Gastroesophageal sphincter (tissue), 4 donors: ENCODE measurements at regions not wholly inside any gene's neighbourhood (a gene's known extent, or its start where the extent isn't known, plus 50 kb on each side); places are given as distances from the start of the nearest gene placed in this dataset.

Experiments
- ATAC-seq: fragments of 150-250 bp; one replicate; pipeline ENCODE4 v1.9.1; 2016; ENCODE audit warnings: mild to moderate bottlenecking, moderate library complexity
- H3K27ac ChIP-seq, 4 donors: fragments of 200-600 bp; sonication (generic) in 3 of 4; 1 replicate in 3 of 4; 2 replicates in 1 of 4; pipeline ENCODE4 v1.5.1; 2016 to 2019
- H3K27me3 ChIP-seq: fragments of 200-600 bp; sonication (generic); one replicate; pipeline ENCODE4 v1.5.1; 2019
- H3K36me3 ChIP-seq, 2 donors: fragments of 200-600 bp; sonication (generic); one replicate each; pipeline ENCODE4 v1.5.1; 2019; ENCODE audit warnings: control low read depth in 1 of 2
- H3K4me1 ChIP-seq, 3 donors: fragments of 200-600 bp; sonication (generic); 1 replicate in 2 of 3; 2 replicates in 1 of 3; pipeline ENCODE4 v1.5.1; 2016 to 2019; ENCODE audit warnings: control low read depth in 2 of 3
- H3K4me3 ChIP-seq, 2 donors: fragments of 200-600 bp; sonication (generic); one replicate each; pipeline ENCODE4 v1.5.1; 2019; ENCODE audit warnings: mild to moderate bottlenecking in 1 of 2, moderate library complexity in 1 of 2
- H3K9me3 ChIP-seq, 3 donors: fragments of 200-600 bp; sonication (generic); one replicate each; pipeline ENCODE4 v1.5.1; 2017 to 2019; ENCODE audit warnings: control low read depth in 2 of 3
- EP300 ChIP-seq: sonication (generic); formaldehyde crosslinking; IDR thresholded peaks from one replicate; pipeline ENCODE4 v1.6.1; 2017; ENCODE audit warnings: antibody characterized with exemption, mild to moderate bottlenecking
- POLR2A ChIP-seq, 2 donors: fragments of 450-650 bp; IDR thresholded peaks; one replicate each; pipeline ENCODE4 v1.6.1; 2017; ENCODE audit warnings: antibody characterized with exemption in 2 of 2, mild to moderate bottlenecking in 2 of 2, moderate library complexity in 1 of 2
- POLR2AphosphoS5 ChIP-seq: sonication (generic); formaldehyde crosslinking; IDR thresholded peaks from one replicate; pipeline ENCODE4 v1.6.1; 2017; ENCODE audit warnings: antibody characterized with exemption
- WGBS, 2 donors: methylation state at CpG; one replicate each; pipeline ENCODE4 v1.1.5; 2018; ENCODE audit warnings: low coverage in 1 of 2; 5-methylcytosine and 5-hydroxymethylcytosine counted together
- TF ChIP-seq, protein P1 (sequence below), 4 experiments: fragments of 200-600 bp in 2 of 4; fragments of 450-650 bp in 2 of 4; sonication (generic) in 1 of 4; IDR thresholded peaks; one replicate each; pipeline ENCODE4 v1.5.1; 2017 to 2019; ENCODE audit warnings: antibody characterized with exemption in 4 of 4, mild to moderate bottlenecking in 2 of 4, moderate library complexity in 2 of 4

DNA sequence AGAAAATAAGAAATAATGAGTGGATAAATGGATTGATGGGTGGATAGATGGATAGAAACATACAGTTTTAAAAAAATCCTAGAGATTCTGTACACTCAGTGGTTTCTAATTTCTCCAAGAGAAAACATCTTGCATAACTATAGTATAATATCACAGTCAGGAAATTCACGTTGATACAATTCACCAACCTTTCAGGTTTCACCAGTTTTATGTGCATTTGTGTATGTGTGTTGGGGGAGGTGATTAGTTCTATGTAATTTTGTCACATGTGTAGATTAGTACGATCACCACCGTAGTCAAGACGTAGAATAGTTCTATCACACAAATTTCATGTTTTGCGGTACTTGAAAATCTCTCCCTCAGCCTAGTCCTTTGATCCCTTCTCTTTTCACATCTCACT lies 288.2 kb upstream of the LRATD1 start:
- Histone ChIP-seq H3K4me1 (no peaks in the 10 kb centered on the region), H3K27me3 (no peaks in the 10 kb centered on the region), H3K27ac (no peak overlapping the region), H3K4me3 (no peak overlapping the region), H3K36me3 (no peaks in the 10 kb centered on the region), H3K9me3 (peaks cover 0 to 8% (median 0%) of the 10 kb centered on the region in 3 donors)
- ATAC-seq = no peak
- WGBS, 2 donors = 90 to 96% methylated on average over 5 of the region's 5 CpGs
- TF ChIP-seq POLR2AphosphoS5 = no peak
- TF ChIP-seq, protein P1, sequence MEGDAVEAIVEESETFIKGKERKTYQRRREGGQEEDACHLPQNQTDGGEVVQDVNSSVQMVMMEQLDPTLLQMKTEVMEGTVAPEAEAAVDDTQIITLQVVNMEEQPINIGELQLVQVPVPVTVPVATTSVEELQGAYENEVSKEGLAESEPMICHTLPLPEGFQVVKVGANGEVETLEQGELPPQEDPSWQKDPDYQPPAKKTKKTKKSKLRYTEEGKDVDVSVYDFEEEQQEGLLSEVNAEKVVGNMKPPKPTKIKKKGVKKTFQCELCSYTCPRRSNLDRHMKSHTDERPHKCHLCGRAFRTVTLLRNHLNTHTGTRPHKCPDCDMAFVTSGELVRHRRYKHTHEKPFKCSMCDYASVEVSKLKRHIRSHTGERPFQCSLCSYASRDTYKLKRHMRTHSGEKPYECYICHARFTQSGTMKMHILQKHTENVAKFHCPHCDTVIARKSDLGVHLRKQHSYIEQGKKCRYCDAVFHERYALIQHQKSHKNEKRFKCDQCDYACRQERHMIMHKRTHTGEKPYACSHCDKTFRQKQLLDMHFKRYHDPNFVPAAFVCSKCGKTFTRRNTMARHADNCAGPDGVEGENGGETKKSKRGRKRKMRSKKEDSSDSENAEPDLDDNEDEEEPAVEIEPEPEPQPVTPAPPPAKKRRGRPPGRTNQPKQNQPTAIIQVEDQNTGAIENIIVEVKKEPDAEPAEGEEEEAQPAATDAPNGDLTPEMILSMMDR (IDR thresholded peaks at IDR 0.05) = no peak

DNA sequence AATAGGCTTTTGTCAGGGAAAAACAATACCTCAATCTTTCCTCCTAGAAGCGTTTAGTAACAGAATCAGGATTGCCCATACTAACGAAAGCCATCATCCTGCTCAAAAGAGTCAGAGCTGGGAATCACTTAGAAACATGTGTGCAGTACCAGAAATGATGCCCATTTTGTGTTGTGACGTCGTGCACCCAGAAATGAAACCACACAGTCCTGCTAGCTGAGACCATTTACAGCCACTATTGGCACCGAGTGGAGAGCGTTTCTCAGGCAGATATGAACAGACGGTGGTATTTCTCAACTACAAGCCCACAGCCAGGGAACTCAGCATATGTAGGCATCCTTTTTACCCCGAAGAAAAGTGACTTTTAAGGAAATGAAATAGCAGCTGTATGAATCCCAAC lies 284.3 kb upstream of the LRATD1 start:
- H3K9me3 ChIP-seq = no peaks in the 10 kb centered on the region
- no peaks in the 10 kb centered on the region for H3K36me3 ChIP-seq
- TF ChIP-seq POLR2AphosphoS5 (no peak), EP300 (no peak), POLR2A (IDR thresholded peaks at IDR 0.05) (no peak)
- TF ChIP-seq, protein P1 (IDR thresholded peaks at IDR 0.05) = no peak
- H3K4me3 ChIP-seq = no peak overlapping the region
- no peaks in the 10 kb centered on the region for H3K27me3 ChIP-seq
- 72% methylated on average over 2 to 8 of the region's 8 CpGs for WGBS, 2 donors
- no peak overlapping the region for H3K27ac ChIP-seq
- no peak for ATAC-seq
- no peaks in the 10 kb centered on the region for H3K4me1 ChIP-seq

DNA sequence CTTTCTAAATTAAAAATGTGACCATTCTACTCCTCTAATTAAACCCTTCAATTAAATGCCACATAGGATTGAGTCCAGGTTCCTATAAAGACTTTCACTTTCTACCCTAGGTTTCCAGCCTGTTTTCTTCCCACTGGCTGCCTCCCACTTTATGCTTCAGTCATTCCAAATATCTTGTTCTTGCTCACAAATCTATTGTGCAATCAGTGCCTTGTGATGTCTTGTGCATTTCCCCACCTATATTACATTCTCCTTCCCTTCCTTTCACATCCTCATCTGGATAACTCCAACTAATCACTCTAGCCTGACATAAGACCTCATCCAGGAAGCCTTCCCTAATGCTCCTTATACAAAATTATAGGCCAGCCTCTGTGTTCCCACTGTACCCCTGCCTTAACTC lies 281.7 kb upstream of the LRATD1 start:
- TF ChIP-seq POLR2AphosphoS5 (no peak), EP300 (no peak), POLR2A (IDR thresholded peaks at IDR 0.05) (no peak)
- TF ChIP-seq, protein P1 (IDR thresholded peaks at IDR 0.05) = no peak
- ATAC-seq = no peak

DNA sequence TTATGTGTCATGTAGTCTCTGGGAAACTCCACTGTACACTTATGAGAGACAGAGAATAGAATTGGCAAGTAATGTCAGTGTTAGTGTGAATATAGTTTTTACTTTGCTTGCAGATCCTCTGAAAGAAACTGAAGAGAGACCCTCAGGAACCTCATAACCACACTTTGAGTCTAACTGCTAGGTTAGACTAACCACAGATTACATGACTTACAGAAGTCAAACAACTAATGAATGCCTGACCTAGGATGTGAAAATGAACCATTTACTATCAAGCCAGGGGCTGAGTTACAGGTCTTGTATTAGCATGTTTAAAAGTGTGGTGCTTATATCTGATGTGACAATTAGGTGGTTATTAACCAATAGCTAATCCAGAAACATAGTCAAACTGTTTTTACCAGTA lies 280.4 kb upstream of the LRATD1 start:
- H3K4me1 ChIP-seq = no peaks in the 10 kb centered on the region

More for the DNA sequence above, 281.7 kb upstream of the LRATD1 start:
- Histone ChIP-seq H3K27ac (no peak overlapping the region), H3K4me3 (no peak overlapping the region), H3K9me3 (no peaks in the 10 kb centered on the region), H3K36me3 (no peaks in the 10 kb centered on the region), H3K27me3 (no peaks in the 10 kb centered on the region), H3K4me1 (no peaks in the 10 kb centered on the region)

DNA sequence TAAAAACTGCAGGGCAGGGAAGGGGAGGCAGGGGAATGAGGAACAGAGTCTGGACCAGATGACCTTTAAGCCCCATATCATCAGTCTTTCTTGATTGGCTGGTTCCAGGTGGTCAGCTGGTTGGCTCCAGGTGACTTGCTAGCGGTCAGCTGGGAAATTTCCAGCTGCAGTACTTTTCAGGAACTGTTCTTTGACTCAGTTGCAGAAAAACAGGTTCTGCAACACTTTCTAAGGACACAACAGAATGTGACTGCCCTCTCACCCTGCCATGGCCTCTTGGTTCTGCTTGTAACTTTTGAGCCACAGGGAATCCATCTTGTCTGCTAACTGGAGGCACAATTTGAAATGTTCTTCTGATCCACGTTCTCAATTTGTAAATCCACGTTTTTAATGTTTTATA lies 278.3 kb upstream of the LRATD1 start:
- ATAC-seq = no peak

More for the DNA sequence above, 280.4 kb upstream of the LRATD1 start:
- Histone ChIP-seq H3K9me3 (no peaks in the 10 kb centered on the region), H3K4me3 (no peak overlapping the region), H3K27ac (no peak overlapping the region), H3K27me3 (no peaks in the 10 kb centered on the region), H3K36me3 (no peaks in the 10 kb centered on the region)
- TF ChIP-seq, protein P1 (IDR thresholded peaks at IDR 0.05) = no peak
- no peak for TF ChIP-seq POLR2AphosphoS5
- TF ChIP-seq EP300 = no peak
- no peak for TF ChIP-seq POLR2A (IDR thresholded peaks at IDR 0.05)
- no peak for ATAC-seq

More for the DNA sequence above, 278.3 kb upstream of the LRATD1 start:
- TF ChIP-seq POLR2AphosphoS5 = no peak
- TF ChIP-seq, protein P1 (IDR thresholded peaks at IDR 0.05) = no peak
- TF ChIP-seq EP300 = no peak
- no peak for TF ChIP-seq POLR2A (IDR thresholded peaks at IDR 0.05)
- H3K4me1 ChIP-seq = no peaks in the 10 kb centered on the region
- H3K27me3 ChIP-seq = no peaks in the 10 kb centered on the region
- H3K36me3 ChIP-seq = no peaks in the 10 kb centered on the region
- no peaks in the 10 kb centered on the region for H3K9me3 ChIP-seq
- H3K4me3 ChIP-seq = no peak overlapping the region
- H3K27ac ChIP-seq = no peak overlapping the region
- WGBS, 2 donors = 62 to 85% methylated on average over 3 of the region's 3 CpGs
